ENCODE measurements at regions not wholly inside any gene's neighbourhood (a gene's known extent, or its start where the extent isn't known, plus 50 kb on each side); places are given as distances from the start of the nearest gene placed in this dataset.
A peak's percentile ranks its signal among the peaks of the same experiment; 100 is the strongest.

GRCh38 chr18:70385474-70385873, 96.6 kb downstream of the SOCS6 start:
- no peak for DNase-seq (ENCODE audit: low read depth)
- H3K4me3 ChIP-seq (ENCODE audit: low read depth, low read length) = no peak overlapping the region
- no peak for TF ChIP-seq CTCF (conservative IDR thresholded peaks at IDR 0.05; ENCODE audit: low read depth, low read length)

DNA sequence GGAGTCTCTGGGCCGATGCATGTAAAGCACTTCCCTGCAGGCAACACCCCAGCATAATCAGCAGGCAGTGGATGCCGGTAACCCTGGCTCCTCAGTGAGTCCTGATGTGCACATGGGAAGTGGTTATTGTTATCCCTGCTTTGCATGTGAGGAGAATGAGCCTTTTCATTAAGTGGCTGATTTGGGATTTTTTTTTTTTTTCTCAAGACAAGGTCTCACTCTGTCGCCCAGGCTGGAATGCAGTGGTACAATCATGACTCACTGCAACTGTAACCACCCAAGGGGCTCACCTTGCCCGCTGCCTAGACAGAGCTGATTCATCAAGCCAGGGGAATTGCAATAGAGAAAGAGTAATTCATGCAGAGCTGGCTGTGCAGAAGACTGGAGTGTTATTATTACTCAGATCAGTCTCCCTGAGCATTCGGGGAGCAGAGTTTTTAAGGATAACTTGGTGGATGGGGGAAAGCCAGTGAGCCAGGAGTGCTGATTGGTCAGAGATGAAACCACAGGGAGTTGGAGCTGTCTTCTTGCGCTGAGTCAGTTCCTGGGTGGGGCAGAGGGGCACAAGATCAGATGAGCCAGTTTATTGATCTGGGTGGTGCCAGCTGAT, 95.4 kb downstream of the SOCS6 start:
- DNase-seq (ENCODE audit: low read depth) = peak; percentile 58

GRCh38 chr18:70382992-70383717, 94.3 kb downstream of the SOCS6 start:
- no peak for DNase-seq (ENCODE audit: low read depth)
- no peak for TF ChIP-seq CTCF (conservative IDR thresholded peaks at IDR 0.05; ENCODE audit: low read depth, low read length)

More for the DNA sequence above, 95.4 kb downstream of the SOCS6 start:
- no peak for TF ChIP-seq CTCF (conservative IDR thresholded peaks at IDR 0.05; ENCODE audit: low read depth, low read length)
- H3K4me3 ChIP-seq (ENCODE audit: low read depth, low read length) = no peak overlapping the region

DNA sequence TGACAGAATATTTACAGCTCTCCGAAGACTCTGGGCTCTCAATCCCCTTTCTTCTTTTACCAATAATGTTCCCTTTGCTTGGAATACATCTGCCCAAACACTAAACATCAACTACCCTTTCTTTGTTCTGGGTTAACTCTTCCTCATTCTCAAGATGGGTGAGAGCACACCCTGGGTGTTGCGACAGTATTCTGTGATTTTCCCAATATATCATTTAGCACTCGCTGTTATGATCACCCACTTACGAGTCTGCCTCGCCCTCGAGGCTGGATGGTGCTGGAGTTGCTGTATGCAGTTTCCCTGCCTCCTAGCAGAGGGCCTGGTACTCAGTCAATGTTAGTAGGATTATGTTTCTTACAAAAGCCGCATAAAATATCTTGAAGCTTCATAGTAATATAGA, 93.2 kb downstream of the SOCS6 start:
- no peak for TF ChIP-seq CTCF (conservative IDR thresholded peaks at IDR 0.05; ENCODE audit: low read depth, low read length)
- DNase-seq (ENCODE audit: low read depth) = no peak

More at GRCh38 chr18:70382992-70383717, 94.3 kb downstream of the SOCS6 start:
- no peak overlapping the region for H3K4me3 ChIP-seq (ENCODE audit: low read depth, low read length)

GRCh38 chr18:70380915-70381896, 92.4 kb downstream of the SOCS6 start:
- no peak for DNase-seq (ENCODE audit: low read depth)
- no peak for TF ChIP-seq CTCF (conservative IDR thresholded peaks at IDR 0.05; ENCODE audit: low read depth, low read length)
- no peak overlapping the region for H3K4me3 ChIP-seq (ENCODE audit: low read depth, low read length)

More for the DNA sequence above, 93.2 kb downstream of the SOCS6 start:
- no peak overlapping the region for H3K4me3 ChIP-seq (ENCODE audit: low read depth, low read length)

Measured in choroid plexus epithelial cell (primary cell).